Naive thymus-derived CD4-positive, alpha-beta T cell (primary cell): ENCODE measurements at regions not wholly inside any gene's neighbourhood (a gene's known extent, or its start where the extent isn't known, plus 50 kb on each side); places are given as distances from the start of the nearest gene placed in this dataset.

Experiments used
- ATAC-seq: fragments of 150-1000 bp; cut with Tn5 transposase; 2 replicates; pipeline ENCODE4 v1.10.0; 2021; ENCODE audit warnings: mild to moderate bottlenecking, moderate library complexity
- CTCF ChIA-PET: fragments of 350-600 bp; sonication (Branson Sonifier 250); formaldehyde crosslinking; loops from one replicate; lab custom pipeline; 2021; ENCODE audit warnings: antibody characterized with exemption; lab: Charles Lee
- POLR2A ChIA-PET: fragments of 350-600 bp; sonication (Branson Sonifier 250); formaldehyde crosslinking; loops from one replicate; lab custom pipeline; 2021; ENCODE audit warnings: antibody characterized with exemption, inconsistent platforms; lab: Charles Lee
- DNase-seq, 9 donors: peaks; one replicate each; pipeline versions ENCODE4 v3.0.0 to v3.0.0-alpha.2; 2020 to 2022; ENCODE audit warnings: mixed read lengths in 1 of 9
- H3K27ac ChIP-seq: one replicate; pipeline ENCODE4 v1.7.0; 2013; ENCODE audit warnings: mild to moderate bottlenecking, low read depth, low read length, moderate library complexity
- H3K27me3 ChIP-seq, 2 donors: one replicate each; pipeline ENCODE4 v1.7.0; 2013; ENCODE audit warnings: low read length in 2 of 2, mild to moderate bottlenecking in 2 of 2, moderate library complexity in 2 of 2; ENCODE audit not compliant: control insufficient read depth in 2 of 2, insufficient read depth in 2 of 2
- H3K36me3 ChIP-seq, 3 experiments: 1 replicate in 2 of 3; 2 replicates in 1 of 3; pipeline ENCODE4 v1.7.0; 2013; ENCODE audit warnings: low read length in 3 of 3, mild to moderate bottlenecking in 3 of 3, moderate library complexity in 1 of 3; ENCODE audit not compliant: insufficient read depth in 3 of 3, control insufficient read depth in 2 of 3
- H3K4me1 ChIP-seq, 2 donors: one replicate each; pipeline ENCODE4 v1.7.0; 2013; ENCODE audit warnings: low read length in 2 of 2, mild to moderate bottlenecking in 2 of 2, moderate library complexity in 1 of 2; ENCODE audit not compliant: control insufficient read depth in 2 of 2, insufficient read depth in 2 of 2
- H3K4me3 ChIP-seq: 2 replicates; pipeline ENCODE4 v1.7.0; 2013; ENCODE audit warnings: mild to moderate bottlenecking, low read length
- H3K9me3 ChIP-seq, 3 experiments: 1 replicate in 2 of 3; 2 replicates in 1 of 3; pipeline ENCODE4 v1.7.0; 2013; ENCODE audit warnings: low read length in 3 of 3; ENCODE audit not compliant: control insufficient read depth in 2 of 3
- H3K27ac Mint-ChIP-seq, 9 donors: one replicate each; pipeline ENCODE4 v1.8.0; 2020 to 2022; ENCODE audit warnings: mixed read lengths in 9 of 9, mild to moderate bottlenecking in 8 of 9, moderate library complexity in 5 of 9, inconsistent platforms in 2 of 9
- H3K27me3 Mint-ChIP-seq, 5 donors: one replicate each; pipeline ENCODE4 v1.8.0; 2021 to 2022; ENCODE audit warnings: mixed read lengths in 5 of 5, mild to moderate bottlenecking in 1 of 5
- H3K36me3 Mint-ChIP-seq, 5 donors: one replicate each; pipeline ENCODE4 v1.8.0; 2020 to 2022; ENCODE audit warnings: mixed read lengths in 5 of 5, mild to moderate bottlenecking in 3 of 5, inconsistent platforms in 1 of 5
- H3K4me1 Mint-ChIP-seq, 7 donors: one replicate each; pipeline ENCODE4 v1.8.0; 2020 to 2022; ENCODE audit warnings: mixed read lengths in 7 of 7, mild to moderate bottlenecking in 3 of 7, inconsistent platforms in 1 of 7
- H3K4me3 Mint-ChIP-seq, 10 donors: one replicate each; pipeline ENCODE4 v1.8.0; 2020 to 2022; ENCODE audit warnings: mild to moderate bottlenecking in 10 of 10, mixed read lengths in 10 of 10, moderate library complexity in 6 of 10, inconsistent platforms in 2 of 10
- H3K9me3 Mint-ChIP-seq, 11 donors: one replicate each; pipeline ENCODE4 v1.8.0; 2020 to 2022; ENCODE audit warnings: mixed read lengths in 11 of 11, mild to moderate bottlenecking in 4 of 11, inconsistent platforms in 1 of 11, moderate library complexity in 1 of 11
- intact Hi-C, 2 donors: fragments of 100-400 bp; cut with micrococcal nuclease; formaldehyde crosslinking; loops; one replicate each; pipeline ENCODE4 v1.15.1; 2023

GRCh38 chr1:116302281-116302680 lies 70.8 kb upstream of the ATP1A1 start:
- intact Hi-C loops: no loop called here
- ChIA-PET CTCF (no interaction called here), POLR2A (no interaction called here)
- H3K9me3 ChIP-seq: no peaks in the 10 kb centered on the region
- peaks cover 0 to 16% (median 0%) of the 10 kb centered on the region in 5 donors for H3K27me3 Mint-ChIP-seq
- no peaks in the 10 kb centered on the region for H3K36me3 ChIP-seq
- no peak for DNase-seq
- H3K9me3 Mint-ChIP-seq: peaks cover 0 to 6% (median 2%) of the 10 kb centered on the region in 11 donors
- no peak overlapping the region for H3K27ac ChIP-seq
- no peaks in the 10 kb centered on the region for H3K27me3 ChIP-seq
- peaks cover 0 to 3% (median 0%) of the 10 kb centered on the region in 5 donors for H3K36me3 Mint-ChIP-seq
- peaks cover 0 to 19% (median 11%) of the 10 kb centered on the region in 7 donors for H3K4me1 Mint-ChIP-seq
- no peak overlapping the region for H3K4me3 ChIP-seq
- H3K27ac Mint-ChIP-seq: no peak overlapping the region
- no peaks in the 10 kb centered on the region for H3K4me1 ChIP-seq
- no peak for ATAC-seq
- H3K4me3 Mint-ChIP-seq: no peak overlapping the region

DNA sequence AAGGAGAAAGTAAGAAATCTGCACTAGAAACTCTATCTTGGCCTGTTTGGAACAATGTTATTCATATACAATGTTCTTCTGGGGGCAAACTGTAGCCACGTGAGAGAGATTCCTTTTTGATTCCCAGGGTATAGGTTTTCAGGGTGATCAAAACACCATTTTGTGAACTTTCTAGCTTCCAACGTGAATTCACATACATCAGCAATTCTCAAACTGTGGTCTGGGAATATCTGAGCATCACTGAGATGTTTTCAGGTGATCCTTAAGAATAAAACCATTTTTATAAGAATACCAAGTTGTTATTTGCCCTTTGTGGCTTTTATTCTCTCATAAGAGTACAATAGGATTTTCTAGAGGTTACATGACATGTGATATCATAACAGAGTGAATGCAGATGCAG lies 66.9 kb upstream of the ATP1A1 start:
- Histone ChIP-seq H3K4me1 (peaks cover 0 to 9% of the 10 kb centered on the region in 2 donors), H3K27me3 (no peaks in the 10 kb centered on the region), H3K27ac (no peak overlapping the region), H3K4me3 (no peak overlapping the region), H3K9me3 (no peaks in the 10 kb centered on the region), H3K36me3 (no peaks in the 10 kb centered on the region)
- Mint-ChIP-seq H3K27me3 (peaks cover 0 to 16% (median 0%) of the 10 kb centered on the region in 5 donors), H3K4me3 (no peak overlapping the region), H3K9me3 (peaks cover 0 to 6% (median 1%) of the 10 kb centered on the region in 11 donors), H3K4me1 (peaks cover 0 to 23% (median 20%) of the 10 kb centered on the region in 7 donors), H3K27ac (no peak overlapping the region), H3K36me3 (peaks cover 0 to 3% (median 0%) of the 10 kb centered on the region in 5 donors)
- ChIA-PET CTCF (interaction anchor here (0.6 kb wide), 1 partner anchor 93 kb away, joined by 3 read pairs; no protein-coding TSS in a partner anchor), POLR2A (interaction anchor here (0.9 kb wide), 1 partner anchor 11 kb away, joined by 3 read pairs; no protein-coding TSS in a partner anchor)
- intact Hi-C loops: loop anchor here in 1 of 2 donors (2.0 kb wide), 1 partner anchor 19 kb away; no protein-coding TSS in a partner anchor
- no peak for ATAC-seq
- no peak for DNase-seq

- Histone ChIP-seq H3K4me1 (peaks cover 0 to 11% of the 10 kb centered on the region in 2 donors), H3K9me3 (no peaks in the 10 kb centered on the region), H3K36me3 (no peaks in the 10 kb centered on the region), H3K27me3 (no peaks in the 10 kb centered on the region), H3K4me3 (no peak overlapping the region), H3K27ac (no peak overlapping the region)
- Mint-ChIP-seq H3K4me3 (no peak overlapping the region), H3K27ac (no peak overlapping the region), H3K4me1 (peaks cover 0 to 29% (median 20%) of the 10 kb centered on the region in 7 donors), H3K36me3 (peaks cover 0 to 3% (median 0%) of the 10 kb centered on the region in 5 donors), H3K9me3 (peaks cover 0 to 6% (median 1%) of the 10 kb centered on the region in 11 donors), H3K27me3 (peaks cover 0 to 16% (median 0%) of the 10 kb centered on the region in 5 donors)
- DNase-seq (no peak), ATAC-seq (no peak)
- ChIA-PET CTCF (interaction anchor here (0.8 kb wide), 1 partner anchor 31 kb away, joined by 3 read pairs; no protein-coding TSS in a partner anchor), POLR2A (interaction anchor here (0.9 kb wide), 1 partner anchor 10 kb away, joined by 3 read pairs; no protein-coding TSS in a partner anchor)
- intact Hi-C loops: loop anchor here in 1 of 2 donors (2.0 kb wide), 1 partner anchor 18 kb away; no protein-coding TSS in a partner anchor
These were observed 66.1 kb upstream of the ATP1A1 start for GRCh38 chr1:116306840-116307442.

- H3K9me3 ChIP-seq: no peaks in the 10 kb centered on the region
- intact Hi-C loops: no loop called here
- peaks cover 0 to 3% (median 0%) of the 10 kb centered on the region in 5 donors for H3K36me3 Mint-ChIP-seq
- no peak overlapping the region for H3K27ac Mint-ChIP-seq
- H3K4me3 ChIP-seq: no peak overlapping the region
- peaks cover 0 to 14% of the 10 kb centered on the region in 2 donors for H3K4me1 ChIP-seq
- peaks cover 4 to 43% (median 29%) of the 10 kb centered on the region in 7 donors for H3K4me1 Mint-ChIP-seq
- DNase-seq: no peak
- peaks cover 0 to 6% (median 1%) of the 10 kb centered on the region in 11 donors for H3K9me3 Mint-ChIP-seq
- no peak for ATAC-seq
- no peaks in the 10 kb centered on the region for H3K27me3 ChIP-seq
- peaks cover 0 to 12% (median 0%) of the 10 kb centered on the region in 5 donors for H3K27me3 Mint-ChIP-seq
- ChIA-PET CTCF (no interaction called here), POLR2A (interaction anchor here (1.3 kb wide), 1 partner anchor 17 kb away, joined by 4 read pairs; no protein-coding TSS in a partner anchor)
- H3K27ac ChIP-seq: no peak overlapping the region
- H3K4me3 Mint-ChIP-seq: no peak overlapping the region
- H3K36me3 ChIP-seq: no peaks in the 10 kb centered on the region
These were observed 64.8 kb upstream of the ATP1A1 start for GRCh38 chr1:116308276-116308675.

DNA sequence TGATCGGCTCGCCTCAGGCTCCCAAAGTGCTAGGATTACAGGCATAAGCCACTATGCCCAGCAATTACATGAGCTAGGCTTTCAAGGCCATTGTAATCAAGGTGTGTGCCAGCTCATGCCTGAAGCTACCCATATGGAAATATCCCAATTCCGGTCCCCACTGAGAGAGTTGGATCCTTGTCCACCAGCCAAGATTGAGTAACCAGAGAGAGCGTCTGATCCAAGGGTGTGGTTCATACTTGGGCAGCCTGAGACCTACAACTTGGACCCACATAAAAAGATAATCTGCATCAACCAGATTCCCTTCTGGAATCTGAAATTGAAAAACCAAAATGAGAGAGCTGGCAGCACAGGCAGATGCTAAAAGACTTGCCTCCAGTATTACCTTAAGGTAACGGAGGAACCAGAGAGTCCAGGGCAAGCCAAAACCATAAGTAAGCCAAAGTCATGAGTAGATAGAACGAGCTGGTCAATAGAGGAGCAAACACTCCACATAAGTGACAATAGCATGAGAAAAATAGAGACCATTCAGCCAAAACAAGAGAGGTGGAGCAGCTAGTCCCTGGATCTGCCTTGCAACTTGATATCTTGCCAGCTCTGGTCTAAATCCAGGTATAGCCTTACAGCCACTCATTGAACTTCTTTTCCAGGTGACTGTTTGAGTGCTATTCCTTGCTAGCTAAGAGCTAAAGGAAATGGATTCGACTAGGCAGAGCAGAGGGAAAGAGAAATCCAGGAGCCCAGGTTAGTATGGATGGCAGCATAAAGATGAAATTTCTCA lies 63.8 kb upstream of the ATP1A1 start:
- Histone ChIP-seq H3K9me3 (no peaks in the 10 kb centered on the region), H3K27me3 (no peaks in the 10 kb centered on the region), H3K4me3 (no peak overlapping the region), H3K36me3 (no peaks in the 10 kb centered on the region), H3K4me1 (peaks cover 0 to 14% of the 10 kb centered on the region in 2 donors), H3K27ac (no peak overlapping the region)
- CTCF ChIA-PET: interaction anchor here (0.7 to 1.3 kb wide), 2 partner anchors 13 to 190 kb away, joined by 3 read pairs; no protein-coding TSS in a partner anchor
- peaks cover 0 to 3% (median 0%) of the 10 kb centered on the region in 5 donors for H3K27me3 Mint-ChIP-seq
- peak overlapping the region in 3 of 9 donors; percentile 15 to 86 (median 47) for H3K27ac Mint-ChIP-seq
- POLR2A ChIA-PET: interaction anchor here (0.6 to 1.7 kb wide), 5 partner anchors 8 to 70 kb away, joined by 3 to 5 read pairs (median 3); partner anchors contain the start of gene ATP1A1
- peaks cover 0 to 5% (median under 1%) of the 10 kb centered on the region in 11 donors for H3K9me3 Mint-ChIP-seq
- ATAC-seq: no peak
- H3K4me3 Mint-ChIP-seq: peak overlapping the region in 4 of 10 donors; percentile 7 to 54 (median 34)
- no peak for DNase-seq
- intact Hi-C loops: no loop called here
- no peaks in the 10 kb centered on the region for H3K36me3 Mint-ChIP-seq
- H3K4me1 Mint-ChIP-seq: peaks cover 4 to 47% (median 32%) of the 10 kb centered on the region in 7 donors

DNA sequence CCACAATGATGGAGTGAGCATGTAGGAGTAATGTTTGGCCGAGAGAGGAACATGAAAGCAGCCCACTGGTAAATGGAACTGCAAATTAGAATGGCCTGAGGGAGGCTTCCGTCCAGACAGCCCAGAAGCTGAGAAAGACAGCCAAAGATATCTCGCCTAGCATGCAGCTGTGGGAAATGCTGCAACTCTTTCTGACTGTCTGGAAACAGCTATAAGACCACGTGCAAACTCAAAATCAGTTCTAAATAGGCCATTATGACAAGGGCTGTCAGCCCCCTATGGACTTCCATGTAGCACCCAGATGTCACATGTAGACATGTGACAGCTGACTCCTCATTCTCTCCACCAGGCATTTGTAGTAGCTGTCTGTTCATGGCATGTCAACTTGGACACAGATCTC lies 62.9 kb upstream of the ATP1A1 start:
- POLR2A ChIA-PET: interaction anchor here (0.6 to 3.8 kb wide), 6 partner anchors 9 to 71 kb away, joined by 3 to 15 read pairs (median 3); partner anchors contain the start of gene ATP1A1

More for the DNA sequence above, 62.9 kb upstream of the ATP1A1 start:
- peaks cover 0 to 3% (median 0%) of the 10 kb centered on the region in 5 donors for H3K27me3 Mint-ChIP-seq
- Histone ChIP-seq H3K4me1 (peaks cover 0 to 14% of the 10 kb centered on the region in 2 donors), H3K27me3 (no peaks in the 10 kb centered on the region), H3K27ac (no peak overlapping the region), H3K36me3 (no peaks in the 10 kb centered on the region), H3K4me3 (no peak overlapping the region), H3K9me3 (no peaks in the 10 kb centered on the region)
- CTCF ChIA-PET: interaction anchor here (1.2 to 1.3 kb wide), 2 partner anchors 12 kb away, joined by 3 read pairs; no protein-coding TSS in a partner anchor
- H3K36me3 Mint-ChIP-seq: no peaks in the 10 kb centered on the region
- H3K4me3 Mint-ChIP-seq: peak overlapping the region in 1 of 10 donors; percentile 0
- intact Hi-C loops: loop anchor here in 1 of 2 donors (5.0 kb wide), 1 partner anchor 37 kb away; no protein-coding TSS in a partner anchor
- peaks cover 4 to 53% (median 32%) of the 10 kb centered on the region in 7 donors for H3K4me1 Mint-ChIP-seq
- H3K27ac Mint-ChIP-seq: peak overlapping the region in 1 of 9 donors; percentile 55
- H3K9me3 Mint-ChIP-seq: peaks cover 0 to 5% (median 0%) of the 10 kb centered on the region in 11 donors
- DNase-seq (no peak), ATAC-seq (no peak)
